ENCODE measurements at regions not wholly inside any gene's neighbourhood (a gene's known extent, or its start where the extent isn't known, plus 50 kb on each side); places are given as distances from the start of the nearest gene placed in this dataset.
"Not testable (repeated sequence)": the region's sequence is repeated elsewhere in the genome, so short reads cannot be mapped to it uniquely, and the experiment has no call there.

DNA sequence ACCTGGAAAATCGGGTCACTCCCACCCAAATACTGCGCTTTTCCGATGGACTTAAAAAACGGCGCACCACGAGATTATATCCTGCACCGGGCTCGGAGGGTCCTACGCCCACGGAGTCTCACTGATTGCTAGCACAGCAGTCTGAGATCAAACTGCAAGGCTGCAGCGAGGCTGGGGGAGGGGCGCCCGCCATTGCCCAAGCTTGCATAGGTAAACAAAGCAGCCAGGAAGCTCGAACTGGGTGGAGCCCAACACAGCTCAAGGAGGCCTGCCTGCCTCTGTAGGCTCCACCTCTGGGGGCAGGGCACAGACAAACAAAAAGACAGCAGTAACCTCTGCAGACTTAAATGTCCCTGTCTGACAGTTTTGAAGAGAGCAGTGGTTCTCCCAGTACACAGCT, 226.5 kb upstream of the RGMB start:
- not testable (repeated sequence) for H3K36me3 Mint-ChIP-seq (ENCODE audit: insufficient read depth in 2 of 2); H3K27me3 Mint-ChIP-seq (ENCODE audit: low read depth); H3K4me3 Mint-ChIP-seq; DNase-seq; H3K27ac Mint-ChIP-seq; H3K4me1 Mint-ChIP-seq (ENCODE audit: low read depth); H3K9me3 Mint-ChIP-seq; ATAC-seq (replicated peaks in 1 of 2)

DNA sequence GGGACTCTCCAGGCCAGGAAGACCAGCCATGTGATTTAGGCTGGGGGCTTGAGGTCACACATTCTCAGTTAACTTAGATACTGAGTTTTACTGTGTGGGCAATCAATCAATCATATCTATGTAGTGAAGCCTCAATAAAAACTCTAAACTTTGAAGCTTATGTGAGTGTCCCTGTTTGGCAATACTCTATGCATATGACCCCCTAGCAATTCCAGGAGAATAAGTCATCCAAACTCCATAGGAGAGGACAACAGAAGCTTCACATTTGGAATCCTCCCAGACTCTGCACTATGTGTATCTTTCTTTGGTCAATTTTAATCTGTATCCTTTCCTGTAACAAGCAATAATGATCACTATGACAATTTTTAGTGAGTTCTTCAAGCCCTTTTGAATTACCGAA, 216.8 kb upstream of the RGMB start:
- Mint-ChIP-seq H3K4me1 (ENCODE audit: low read depth) (no peaks in the 10 kb centered on the region), H3K27ac (no peak overlapping the region), H3K36me3 (ENCODE audit: insufficient read depth in 2 of 2) (no peaks in the 10 kb centered on the region), H3K27me3 (ENCODE audit: low read depth) (no peaks in the 10 kb centered on the region), H3K4me3 (no peak overlapping the region), H3K9me3 (peaks cover 0 to 4% of the 10 kb centered on the region in 2 donors)
- ATAC-seq (replicated peaks in 1 of 2) (no peak), DNase-seq (no peak)

DNA sequence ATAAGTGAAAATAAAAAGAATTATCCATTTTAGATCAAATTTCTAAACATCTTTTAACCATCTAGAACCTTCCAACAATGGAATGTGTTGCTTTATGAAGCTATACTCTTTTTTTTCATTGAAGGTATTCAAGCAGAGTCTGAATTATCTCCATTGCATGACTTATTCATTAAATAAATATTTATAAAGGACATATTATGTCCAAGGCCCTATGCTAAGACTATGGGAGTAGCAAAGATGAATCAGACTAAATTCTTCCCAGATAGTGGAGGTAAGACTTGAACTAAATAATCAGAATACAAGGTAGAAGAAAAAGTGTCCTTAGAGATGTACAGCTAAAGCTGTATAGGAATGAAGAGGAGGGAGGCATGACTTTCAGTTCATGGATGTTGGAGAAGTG, 215.5 kb upstream of the RGMB start:
- Mint-ChIP-seq H3K4me3 (no peak overlapping the region), H3K9me3 (peaks cover 0 to 4% of the 10 kb centered on the region in 2 donors), H3K27me3 (ENCODE audit: low read depth) (no peaks in the 10 kb centered on the region), H3K36me3 (ENCODE audit: insufficient read depth in 2 of 2) (no peaks in the 10 kb centered on the region), H3K4me1 (ENCODE audit: low read depth) (no peaks in the 10 kb centered on the region), H3K27ac (no peak overlapping the region)
- no peak for ATAC-seq (replicated peaks in 1 of 2)
- no peak for DNase-seq

DNA sequence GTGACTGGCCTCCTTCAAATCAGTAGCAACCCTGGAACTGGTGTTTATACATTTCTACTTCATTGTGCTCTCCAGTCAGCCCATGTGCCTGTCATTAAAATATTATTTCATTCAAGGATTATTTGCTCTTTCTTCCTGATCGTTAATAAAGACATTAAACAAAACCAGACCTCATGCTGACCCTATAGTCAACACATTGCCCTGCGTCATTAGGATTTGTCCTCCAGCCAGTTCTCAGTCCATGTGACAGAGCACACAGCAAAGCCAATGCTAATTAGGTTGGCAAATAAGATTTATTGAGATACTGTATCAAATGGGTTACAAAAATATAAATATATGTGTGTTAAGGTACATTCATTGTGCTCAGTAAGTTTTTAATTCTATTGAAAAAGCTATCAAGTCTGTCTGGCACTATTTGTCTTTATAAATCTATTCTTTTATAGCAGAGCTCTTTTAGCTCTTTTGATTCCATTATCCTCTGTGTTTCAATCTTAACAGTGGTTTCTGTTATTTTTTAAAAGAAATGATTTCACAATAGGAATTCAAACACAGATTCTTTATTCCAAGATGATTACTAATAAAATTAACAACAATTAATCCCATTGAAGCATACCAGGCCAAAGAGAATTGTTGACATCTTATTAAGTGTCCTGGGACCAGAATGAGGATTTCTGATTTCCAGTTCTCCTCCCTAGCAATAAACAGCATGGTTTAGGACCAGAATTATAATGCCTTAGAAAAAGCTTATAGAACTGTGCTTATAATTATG, 209.4 kb upstream of the RGMB start:
- no peak overlapping the region for H3K4me3 Mint-ChIP-seq
- peaks cover 3% of the 10 kb centered on the region in 2 donors for H3K9me3 Mint-ChIP-seq
- H3K27ac Mint-ChIP-seq, result no peak overlapping the region
- DNase-seq (no peak), ATAC-seq (replicated peaks in 1 of 2) (no peak)
- H3K36me3 Mint-ChIP-seq (ENCODE audit: insufficient read depth in 2 of 2), result no peaks in the 10 kb centered on the region
- H3K4me1 Mint-ChIP-seq (ENCODE audit: low read depth), result no peaks in the 10 kb centered on the region
- no peaks in the 10 kb centered on the region for H3K27me3 Mint-ChIP-seq (ENCODE audit: low read depth)

DNA sequence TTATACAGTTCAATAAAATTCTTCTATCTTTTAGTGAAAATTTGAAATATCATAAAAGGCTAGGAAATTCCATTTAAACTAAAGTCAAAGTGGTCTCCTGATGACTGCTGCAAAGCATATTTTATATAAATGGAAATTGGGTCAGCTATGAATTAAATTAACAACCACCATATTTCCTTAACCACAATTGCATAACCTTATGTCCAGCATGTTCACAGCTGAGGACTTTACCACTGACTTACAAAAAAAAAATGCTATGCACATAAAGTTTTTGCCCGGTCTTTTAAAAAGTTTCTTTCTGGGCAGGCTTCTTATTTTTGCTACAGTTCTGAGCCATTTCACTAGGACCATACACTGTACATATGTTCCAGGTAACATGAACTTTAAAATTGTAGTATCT, 208.6 kb upstream of the RGMB start:
- Mint-ChIP-seq H3K27me3 (ENCODE audit: low read depth) (no peaks in the 10 kb centered on the region), H3K4me3 (no peak overlapping the region), H3K4me1 (ENCODE audit: low read depth) (no peaks in the 10 kb centered on the region), H3K36me3 (ENCODE audit: insufficient read depth in 2 of 2) (no peaks in the 10 kb centered on the region), H3K27ac (no peak overlapping the region), H3K9me3 (peaks cover 3% of the 10 kb centered on the region in 2 donors)
- DNase-seq (no peak), ATAC-seq (replicated peaks in 1 of 2) (no peak)

DNA sequence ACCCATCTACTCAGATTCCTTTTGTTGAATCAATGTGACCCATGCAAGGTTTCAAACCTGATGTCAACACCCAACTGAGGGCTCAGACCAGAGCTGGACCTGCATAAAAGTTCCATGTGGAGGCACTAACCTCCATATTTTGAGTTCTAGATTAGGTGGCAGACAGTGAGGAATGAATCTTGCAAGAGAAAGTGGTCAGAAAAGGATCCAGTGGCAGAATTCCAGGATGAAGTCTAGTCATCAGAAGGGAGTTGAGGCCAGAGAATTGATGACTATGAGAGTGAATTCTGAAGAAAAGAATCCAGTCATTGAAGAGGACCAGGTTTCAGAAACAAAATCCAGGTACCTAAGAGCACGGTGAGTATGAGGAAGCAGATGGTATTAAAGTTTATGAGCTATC, 205.1 kb upstream of the RGMB start:
- ATAC-seq (replicated peaks in 1 of 2) (no peak), DNase-seq (no peak)
- H3K4me3 Mint-ChIP-seq, result no peak overlapping the region
- H3K9me3 Mint-ChIP-seq, result peaks cover 0 to 3% of the 10 kb centered on the region in 2 donors
- no peak overlapping the region for H3K27ac Mint-ChIP-seq
- H3K4me1 Mint-ChIP-seq (ENCODE audit: low read depth), result no peaks in the 10 kb centered on the region
- H3K36me3 Mint-ChIP-seq (ENCODE audit: insufficient read depth in 2 of 2), result no peaks in the 10 kb centered on the region
- no peaks in the 10 kb centered on the region for H3K27me3 Mint-ChIP-seq (ENCODE audit: low read depth)

DNA sequence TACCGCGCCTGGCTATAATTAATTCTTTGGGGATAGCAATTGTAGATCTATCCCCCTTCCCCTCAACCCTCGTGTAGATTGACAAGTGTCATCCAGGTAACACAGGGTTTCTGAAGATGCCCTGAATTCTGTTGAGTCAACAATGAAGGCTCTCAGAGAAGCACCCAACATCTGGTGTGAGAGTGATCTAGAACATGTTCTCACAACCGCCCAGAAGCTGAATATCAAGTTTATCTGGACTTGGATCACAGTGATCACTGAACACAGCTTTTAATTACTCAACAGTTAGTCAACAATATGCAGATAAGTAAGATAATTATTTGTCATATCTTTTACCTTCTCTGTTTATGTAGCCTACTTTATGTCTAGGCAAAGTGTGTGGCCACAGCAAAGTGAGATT, 204.2 kb upstream of the RGMB start:
- peaks cover 0 to 3% of the 10 kb centered on the region in 2 donors for H3K9me3 Mint-ChIP-seq
- H3K27me3 Mint-ChIP-seq (ENCODE audit: low read depth), result no peaks in the 10 kb centered on the region
- no peak overlapping the region for H3K4me3 Mint-ChIP-seq
- ATAC-seq (replicated peaks in 1 of 2) (no peak), DNase-seq (no peak)
- H3K4me1 Mint-ChIP-seq (ENCODE audit: low read depth), result no peaks in the 10 kb centered on the region
- H3K27ac Mint-ChIP-seq, result no peak overlapping the region
- no peaks in the 10 kb centered on the region for H3K36me3 Mint-ChIP-seq (ENCODE audit: insufficient read depth in 2 of 2)

DNA sequence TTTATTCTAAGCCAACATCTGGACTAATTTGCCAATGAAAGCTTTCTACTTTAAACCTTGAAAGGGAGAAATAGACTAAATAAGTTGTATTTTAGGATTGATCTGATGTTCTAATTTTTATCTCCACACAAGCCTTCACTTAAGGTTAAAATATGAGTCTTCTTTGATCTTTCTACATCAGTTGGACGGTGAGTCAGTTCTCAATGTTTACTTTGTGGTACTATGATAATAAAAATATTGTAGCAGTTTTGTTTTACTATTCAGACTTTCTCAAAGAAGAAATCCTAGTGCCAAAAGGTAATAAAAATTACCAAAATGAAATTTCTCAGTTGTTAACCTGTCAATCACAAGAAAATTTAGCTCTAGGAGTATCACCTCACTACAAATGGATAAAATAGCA, 203.5 kb upstream of the RGMB start:
- Mint-ChIP-seq H3K9me3 (peaks cover 0 to 3% of the 10 kb centered on the region in 2 donors), H3K27me3 (ENCODE audit: low read depth) (no peaks in the 10 kb centered on the region), H3K36me3 (ENCODE audit: insufficient read depth in 2 of 2) (no peaks in the 10 kb centered on the region), H3K4me3 (no peak overlapping the region), H3K27ac (no peak overlapping the region), H3K4me1 (ENCODE audit: low read depth) (no peaks in the 10 kb centered on the region)
- DNase-seq (no peak), ATAC-seq (replicated peaks in 1 of 2) (no peak)

DNA sequence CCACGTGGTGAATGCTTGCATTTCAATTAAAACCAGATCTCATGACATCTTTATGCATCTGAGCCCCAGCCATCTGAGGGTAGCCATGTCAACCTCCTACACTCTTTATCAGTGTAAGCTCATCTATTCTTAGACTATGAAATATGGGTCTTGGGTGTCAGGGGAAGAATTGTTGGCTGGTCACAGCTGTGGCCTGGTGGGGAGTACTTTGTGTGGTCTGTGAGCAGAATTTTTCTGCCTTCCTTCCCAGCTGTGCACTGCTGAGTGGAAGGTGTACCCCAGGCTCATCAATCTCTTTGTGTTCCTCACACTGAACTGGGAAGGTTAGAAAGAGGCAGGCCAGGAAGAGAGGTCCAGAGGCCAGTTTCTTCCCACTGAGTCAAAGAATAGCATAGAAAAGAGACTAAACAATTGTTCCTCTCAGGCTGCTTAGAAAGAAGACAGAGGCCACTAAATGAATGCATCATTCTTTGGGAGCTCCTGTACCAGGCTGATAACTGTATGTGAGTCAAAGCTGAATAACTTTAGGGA, 202.7 kb upstream of the RGMB start:
- no peaks in the 10 kb centered on the region for H3K36me3 Mint-ChIP-seq (ENCODE audit: insufficient read depth in 2 of 2)
- peaks cover 0 to 3% of the 10 kb centered on the region in 2 donors for H3K9me3 Mint-ChIP-seq

DNA sequence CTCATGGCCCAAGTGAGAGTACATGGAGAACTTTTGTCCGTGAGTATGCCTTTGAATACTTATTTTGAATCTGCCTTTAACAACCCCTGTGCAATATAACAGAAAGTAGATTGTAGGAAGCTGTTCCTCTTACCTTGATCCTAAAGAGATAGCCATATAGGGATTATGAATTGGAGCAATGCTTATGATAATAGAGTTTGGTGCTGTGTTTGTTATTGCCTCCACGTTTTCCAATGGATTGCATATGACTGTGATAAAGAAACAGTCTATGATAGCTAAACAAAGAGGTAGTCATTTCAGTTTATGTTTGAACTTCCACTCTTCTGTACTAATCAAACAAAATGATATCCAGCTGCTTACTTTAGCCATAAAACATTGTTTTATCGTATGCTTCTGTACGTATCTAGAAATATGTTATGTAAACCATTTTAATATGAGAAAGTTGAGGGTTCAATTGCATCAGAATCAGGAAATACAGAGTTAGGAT, 199.6 kb upstream of the RGMB start:
- no peak for ATAC-seq (replicated peaks in 1 of 2)
- H3K27ac Mint-ChIP-seq, result no peak overlapping the region
- H3K4me3 Mint-ChIP-seq, result no peak overlapping the region
- H3K27me3 Mint-ChIP-seq (ENCODE audit: low read depth), result no peaks in the 10 kb centered on the region
- no peaks in the 10 kb centered on the region for H3K9me3 Mint-ChIP-seq
- DNase-seq, result no peak
- no peaks in the 10 kb centered on the region for H3K36me3 Mint-ChIP-seq (ENCODE audit: insufficient read depth in 2 of 2)
- H3K4me1 Mint-ChIP-seq (ENCODE audit: low read depth), result no peaks in the 10 kb centered on the region

More for the DNA sequence above, 202.7 kb upstream of the RGMB start:
- Mint-ChIP-seq H3K27me3 (ENCODE audit: low read depth) (no peaks in the 10 kb centered on the region), H3K27ac (no peak overlapping the region), H3K4me1 (ENCODE audit: low read depth) (no peaks in the 10 kb centered on the region), H3K4me3 (no peak overlapping the region)
- DNase-seq (no peak), ATAC-seq (replicated peaks in 1 of 2) (no peak)

DNA sequence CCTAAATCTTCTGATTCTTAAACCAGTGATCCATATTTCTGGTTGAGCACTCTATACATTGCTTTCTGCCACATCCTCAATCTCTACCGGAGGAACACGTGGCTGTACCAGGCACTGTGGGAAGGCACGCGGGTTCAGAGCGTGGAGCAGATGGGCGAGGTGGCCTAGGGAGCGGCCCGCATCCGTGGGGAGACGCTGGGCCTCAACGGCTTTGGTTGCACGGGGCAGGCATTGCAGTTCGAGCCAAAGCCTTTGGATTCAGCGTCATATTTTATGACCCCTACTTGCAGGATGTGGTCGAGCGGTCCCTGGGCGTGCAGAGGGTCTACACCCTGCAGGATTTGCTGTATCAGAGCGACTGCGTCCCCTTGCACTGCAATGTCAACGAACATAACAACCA, 197.2 kb upstream of the RGMB start:
- DNase-seq (no peak), ATAC-seq (replicated peaks in 1 of 2) (no peak)
- H3K27me3 Mint-ChIP-seq (ENCODE audit: low read depth), result no peaks in the 10 kb centered on the region
- no peak overlapping the region for H3K4me3 Mint-ChIP-seq
- H3K9me3 Mint-ChIP-seq, result no peaks in the 10 kb centered on the region
- no peaks in the 10 kb centered on the region for H3K36me3 Mint-ChIP-seq (ENCODE audit: insufficient read depth in 2 of 2)
- H3K4me1 Mint-ChIP-seq (ENCODE audit: low read depth), result no peaks in the 10 kb centered on the region
- no peak overlapping the region for H3K27ac Mint-ChIP-seq

GRCh38 chr5:98578438-98578837, 195.0 kb upstream of the RGMB start:
- no peaks in the 10 kb centered on the region for H3K36me3 Mint-ChIP-seq (ENCODE audit: insufficient read depth in 2 of 2)
- H3K27ac Mint-ChIP-seq, result no peak overlapping the region
- no peak for ATAC-seq (replicated peaks in 1 of 2)
- H3K9me3 Mint-ChIP-seq, result no peaks in the 10 kb centered on the region
- no peaks in the 10 kb centered on the region for H3K4me1 Mint-ChIP-seq (ENCODE audit: low read depth)
- H3K4me3 Mint-ChIP-seq, result no peak overlapping the region
- H3K27me3 Mint-ChIP-seq (ENCODE audit: low read depth), result no peaks in the 10 kb centered on the region
- no peak for DNase-seq

- no peak overlapping the region for H3K27ac Mint-ChIP-seq
- no peak overlapping the region for H3K4me3 Mint-ChIP-seq
- no peaks in the 10 kb centered on the region for H3K9me3 Mint-ChIP-seq
- DNase-seq (no peak), ATAC-seq (replicated peaks in 1 of 2) (no peak)
- H3K4me1 Mint-ChIP-seq (ENCODE audit: low read depth), result no peaks in the 10 kb centered on the region
- no peaks in the 10 kb centered on the region for H3K27me3 Mint-ChIP-seq (ENCODE audit: low read depth)
- H3K36me3 Mint-ChIP-seq (ENCODE audit: insufficient read depth in 2 of 2), result no peaks in the 10 kb centered on the region
These were observed 192.1 kb upstream of the RGMB start for GRCh38 chr5:98581112-98581997.
